ENCODE measurements at regions not wholly inside any gene's neighbourhood (a gene's known extent, or its start where the extent isn't known, plus 50 kb on each side); places are given as distances from the start of the nearest gene placed in this dataset.

DNA sequence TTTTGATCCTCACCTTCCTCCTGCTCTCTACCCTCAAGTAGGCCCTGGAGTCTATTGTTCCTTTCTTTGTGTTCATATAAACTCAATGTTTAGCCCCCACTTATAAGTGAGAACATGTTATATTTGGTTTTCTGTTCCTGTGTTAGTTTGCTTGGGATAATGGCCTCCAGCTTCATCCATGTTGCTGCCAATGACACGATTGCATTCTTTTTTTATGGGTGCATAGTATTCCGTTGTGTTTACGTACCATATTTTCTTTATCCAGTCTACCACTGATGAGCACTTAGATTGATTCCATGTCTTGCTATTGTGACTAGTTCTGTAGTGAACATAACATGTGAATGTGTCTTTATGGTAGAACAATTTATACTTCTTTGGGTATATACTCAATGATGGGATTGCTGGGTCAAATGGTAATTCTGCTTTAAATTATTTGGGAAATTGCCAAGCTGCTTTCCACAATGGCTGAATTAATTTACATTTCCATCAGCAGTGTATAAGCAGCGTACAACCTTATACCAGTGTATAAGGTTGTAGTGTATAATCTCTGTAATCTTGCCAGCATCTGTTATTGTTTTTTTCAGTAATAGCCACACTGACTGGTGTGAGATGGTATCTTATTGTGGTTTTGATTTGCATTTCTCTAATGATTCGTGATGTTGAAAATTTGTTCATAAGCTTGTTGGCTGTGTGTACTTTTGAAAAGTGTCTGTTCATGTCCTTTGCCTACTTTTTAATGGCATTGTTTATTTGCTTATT is 288.9 kb downstream of the KCNRG start:
- Histone ChIP-seq H3K27me3 (ENCODE audit: insufficient read depth, low read length, poor library complexity) (no peaks in the 10 kb centered on the region), H4K8ac (ENCODE audit: low read depth, low read length) (no peak overlapping the region), H3K23ac (ENCODE audit: low read length) (no peak overlapping the region), H3K79me1 (ENCODE audit: low read length) (no peaks in the 10 kb centered on the region), H3K4me2 (ENCODE audit: low read length) (no peak overlapping the region), H3K36me3 (ENCODE audit: control insufficient read depth, insufficient read depth, low read length) (no peaks in the 10 kb centered on the region), H3K4me3 (ENCODE audit: low read length) (no peak overlapping the region), H2BK5ac (ENCODE audit: low read length) (no peak overlapping the region), H3K9ac (ENCODE audit: low read length) (no peak overlapping the region), H2BK120ac (ENCODE audit: low read depth, low read length) (no peak overlapping the region), H4K5ac (ENCODE audit: low read length) (no peak overlapping the region), H2AK5ac (ENCODE audit: low read length) (no peak overlapping the region), H3K4ac (ENCODE audit: low read depth, low read length) (no peak overlapping the region), H3K56ac (ENCODE audit: low read length) (no peak overlapping the region), H3K18ac (ENCODE audit: low read length) (no peak overlapping the region), H3K27ac (ENCODE audit: low read depth, low read length) (no peak overlapping the region), H3K4me1 (ENCODE audit: control insufficient read depth, low read depth, low read length) (no peaks in the 10 kb centered on the region), H2BK15ac (replicated peaks; ENCODE audit: low read depth) (no peak overlapping the region), H3K79me2 (ENCODE audit: control insufficient read depth, insufficient read depth, low read length) (no peaks in the 10 kb centered on the region)
- WGBS (ENCODE audit: extremely low coverage, insufficient coverage, low lambda C conversion rate) = no CpG with 5 or more reads among the region's 5 CpGs
- no peak for DNase-seq

DNA sequence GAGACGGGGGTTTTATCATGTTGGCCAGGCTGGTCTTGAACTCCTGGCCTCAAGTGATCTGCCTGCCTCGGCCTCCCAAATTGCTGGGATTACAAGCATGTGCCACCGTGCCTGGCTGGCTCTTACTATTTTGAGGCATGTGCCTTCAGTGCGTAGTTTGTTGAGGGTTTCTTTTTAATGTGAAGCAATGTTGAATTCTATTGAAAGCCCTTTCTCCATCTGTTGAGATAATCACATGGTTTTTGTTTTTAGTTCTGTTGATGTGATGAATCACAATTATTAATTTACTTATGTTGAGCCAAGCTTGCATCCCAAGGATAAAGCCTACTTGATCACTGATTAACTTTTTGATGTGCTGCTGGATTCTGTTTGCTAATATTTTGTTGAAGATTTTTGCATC is 290.9 kb downstream of the KCNRG start:
- Histone ChIP-seq H2BK5ac (ENCODE audit: low read length) (no peak overlapping the region), H3K4me3 (ENCODE audit: low read length) (no peak overlapping the region), H3K4ac (ENCODE audit: low read depth, low read length) (no peak overlapping the region), H3K4me1 (ENCODE audit: control insufficient read depth, low read depth, low read length) (no peaks in the 10 kb centered on the region), H4K5ac (ENCODE audit: low read length) (no peak overlapping the region), H3K4me2 (ENCODE audit: low read length) (no peak overlapping the region), H2BK15ac (replicated peaks; ENCODE audit: low read depth) (no peak overlapping the region), H3K79me2 (ENCODE audit: control insufficient read depth, insufficient read depth, low read length) (no peaks in the 10 kb centered on the region), H4K8ac (ENCODE audit: low read depth, low read length) (no peak overlapping the region), H2BK120ac (ENCODE audit: low read depth, low read length) (no peak overlapping the region), H3K9ac (ENCODE audit: low read length) (no peak overlapping the region), H3K27ac (ENCODE audit: low read depth, low read length) (no peak overlapping the region), H3K23ac (ENCODE audit: low read length) (no peak overlapping the region), H3K18ac (ENCODE audit: low read length) (no peak overlapping the region), H3K79me1 (ENCODE audit: low read length) (no peaks in the 10 kb centered on the region), H2AK5ac (ENCODE audit: low read length) (no peak overlapping the region), H3K27me3 (ENCODE audit: insufficient read depth, low read length, poor library complexity) (no peaks in the 10 kb centered on the region), H3K56ac (ENCODE audit: low read length) (no peak overlapping the region), H3K36me3 (ENCODE audit: control insufficient read depth, insufficient read depth, low read length) (no peaks in the 10 kb centered on the region)
- no peak for DNase-seq
- no CpG with 5 or more reads among the region's 4 CpGs for WGBS (ENCODE audit: extremely low coverage, insufficient coverage, low lambda C conversion rate)

DNA sequence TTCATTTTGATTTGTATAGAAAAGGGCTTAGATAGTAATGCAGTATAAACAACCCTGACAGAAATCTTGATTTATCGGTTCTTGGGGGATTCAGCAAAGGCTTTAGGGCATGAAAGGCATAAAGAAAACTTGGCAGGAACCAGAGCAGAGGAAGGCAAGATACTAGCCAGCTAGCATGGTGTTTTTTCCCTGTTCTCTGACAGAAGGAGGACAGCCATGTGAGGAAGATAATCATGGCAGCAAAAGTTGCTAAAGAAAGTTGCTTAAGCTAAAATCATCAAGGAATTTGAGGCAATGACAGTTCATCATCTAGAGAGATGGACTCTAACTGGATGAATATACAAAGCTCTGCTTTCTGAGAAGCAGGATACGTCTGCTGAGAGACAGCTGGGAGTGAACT is 294.1 kb downstream of the KCNRG start:
- WGBS (ENCODE audit: extremely low coverage, insufficient coverage, low lambda C conversion rate) = no CpG with 5 or more reads among the region's 2 CpGs
- no peaks in the 10 kb centered on the region for H3K27me3 ChIP-seq (ENCODE audit: insufficient read depth, low read length, poor library complexity)
- no peaks in the 10 kb centered on the region for H3K36me3 ChIP-seq (ENCODE audit: control insufficient read depth, insufficient read depth, low read length)
- no peak overlapping the region for H3K27ac ChIP-seq (ENCODE audit: low read depth, low read length)
- no peak overlapping the region for H3K23ac ChIP-seq (ENCODE audit: low read length)
- H2BK120ac ChIP-seq (ENCODE audit: low read depth, low read length) = no peak overlapping the region
- H3K56ac ChIP-seq (ENCODE audit: low read length) = no peak overlapping the region
- H4K8ac ChIP-seq (ENCODE audit: low read depth, low read length) = no peak overlapping the region
- no peak overlapping the region for H2BK15ac ChIP-seq (replicated peaks; ENCODE audit: low read depth)
- no peak overlapping the region for H2BK5ac ChIP-seq (ENCODE audit: low read length)
- no peak overlapping the region for H3K4ac ChIP-seq (ENCODE audit: low read depth, low read length)
- H2AK5ac ChIP-seq (ENCODE audit: low read length) = no peak overlapping the region
- H3K79me2 ChIP-seq (ENCODE audit: control insufficient read depth, insufficient read depth, low read length) = no peaks in the 10 kb centered on the region
- no peak overlapping the region for H3K18ac ChIP-seq (ENCODE audit: low read length)
- no peak overlapping the region for H3K9ac ChIP-seq (ENCODE audit: low read length)
- no peak for DNase-seq
- H4K5ac ChIP-seq (ENCODE audit: low read length) = no peak overlapping the region
- no peaks in the 10 kb centered on the region for H3K4me1 ChIP-seq (ENCODE audit: control insufficient read depth, low read depth, low read length)
- no peak overlapping the region for H3K4me2 ChIP-seq (ENCODE audit: low read length)
- H3K4me3 ChIP-seq (ENCODE audit: low read length) = no peak overlapping the region
- no peaks in the 10 kb centered on the region for H3K79me1 ChIP-seq (ENCODE audit: low read length)

DNA sequence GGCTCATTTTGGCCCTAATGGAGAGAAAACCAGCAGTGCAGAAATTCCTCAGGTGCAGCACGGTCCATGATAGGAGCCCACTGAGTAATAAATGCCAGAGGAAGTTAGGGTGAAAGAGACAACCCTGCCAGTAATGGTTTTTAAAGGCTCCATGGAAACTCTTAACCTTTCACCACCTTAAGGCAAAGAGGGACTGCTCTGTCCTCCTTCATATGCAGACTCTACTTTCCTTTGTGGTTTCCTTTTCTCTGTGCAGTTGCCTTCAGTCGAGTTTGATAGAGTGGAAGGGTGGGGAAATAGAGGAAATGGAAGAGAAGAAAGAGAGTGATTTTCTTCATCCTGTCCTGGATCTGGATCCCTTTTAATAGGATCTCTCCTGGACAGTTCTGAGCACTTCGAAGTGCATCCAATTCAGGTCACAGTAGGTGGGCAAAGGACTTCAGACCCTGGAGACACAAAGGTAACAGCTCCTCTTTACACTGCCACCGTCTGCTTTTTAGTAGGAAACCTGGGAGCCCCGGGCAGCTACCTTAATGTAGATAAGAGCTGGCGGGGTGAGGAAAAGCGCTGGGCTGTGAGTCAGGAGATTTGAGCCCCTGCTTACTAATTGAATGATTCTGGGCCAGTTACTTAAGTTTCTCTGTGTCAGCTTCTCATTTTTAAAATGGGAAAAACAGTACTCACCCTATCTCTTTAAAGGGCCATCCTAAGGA is 294.8 kb downstream of the KCNRG start:
- Histone ChIP-seq H2BK15ac (replicated peaks; ENCODE audit: low read depth) (no peak overlapping the region), H3K4me2 (ENCODE audit: low read length) (no peak overlapping the region), H2BK5ac (ENCODE audit: low read length) (no peak overlapping the region), H3K4me3 (ENCODE audit: low read length) (no peak overlapping the region), H3K79me1 (ENCODE audit: low read length) (no peaks in the 10 kb centered on the region), H3K18ac (ENCODE audit: low read length) (no peak overlapping the region), H3K4me1 (ENCODE audit: control insufficient read depth, low read depth, low read length) (no peaks in the 10 kb centered on the region), H4K5ac (ENCODE audit: low read length) (no peak overlapping the region), H3K56ac (ENCODE audit: low read length) (no peak overlapping the region), H3K9ac (ENCODE audit: low read length) (no peak overlapping the region), H3K27ac (ENCODE audit: low read depth, low read length) (no peak overlapping the region), H3K4ac (ENCODE audit: low read depth, low read length) (no peak overlapping the region), H3K79me2 (ENCODE audit: control insufficient read depth, insufficient read depth, low read length) (no peaks in the 10 kb centered on the region), H3K23ac (ENCODE audit: low read length) (no peak overlapping the region), H2BK120ac (ENCODE audit: low read depth, low read length) (no peak overlapping the region), H3K36me3 (ENCODE audit: control insufficient read depth, insufficient read depth, low read length) (no peaks in the 10 kb centered on the region), H2AK5ac (ENCODE audit: low read length) (no peak overlapping the region), H4K8ac (ENCODE audit: low read depth, low read length) (no peak overlapping the region), H3K27me3 (ENCODE audit: insufficient read depth, low read length, poor library complexity) (no peaks in the 10 kb centered on the region)
- WGBS (ENCODE audit: extremely low coverage, insufficient coverage, low lambda C conversion rate) = no CpG with 5 or more reads among the region's 7 CpGs
- peak; percentile 60 for DNase-seq

DNA sequence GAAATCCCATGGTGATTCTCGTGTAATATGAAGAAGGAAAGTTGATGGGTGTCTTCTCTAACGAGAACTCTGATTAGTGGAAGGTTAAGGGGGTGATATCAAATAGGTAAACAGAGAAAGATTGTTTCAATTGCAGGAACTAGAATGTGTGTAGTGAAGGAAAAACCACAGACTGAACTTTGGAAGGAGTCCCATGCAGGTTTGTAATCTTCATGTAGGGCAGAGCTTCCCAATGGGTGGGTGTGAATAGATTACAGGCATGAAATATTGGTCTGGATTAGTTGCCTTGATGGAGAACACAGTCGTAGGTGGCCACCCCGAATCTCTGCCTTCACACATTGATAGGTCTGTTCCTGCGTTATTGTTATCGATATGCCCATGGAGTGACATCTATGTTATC is 295.5 kb downstream of the KCNRG start:
- no peak overlapping the region for H4K8ac ChIP-seq (ENCODE audit: low read depth, low read length)
- H2AK5ac ChIP-seq (ENCODE audit: low read length) = no peak overlapping the region
- H3K9ac ChIP-seq (ENCODE audit: low read length) = no peak overlapping the region
- no CpG with 5 or more reads among the region's 6 CpGs for WGBS (ENCODE audit: extremely low coverage, insufficient coverage, low lambda C conversion rate)
- no peak overlapping the region for H3K27ac ChIP-seq (ENCODE audit: low read depth, low read length)
- no peaks in the 10 kb centered on the region for H3K4me1 ChIP-seq (ENCODE audit: control insufficient read depth, low read depth, low read length)
- no peak overlapping the region for H3K18ac ChIP-seq (ENCODE audit: low read length)
- H3K4me2 ChIP-seq (ENCODE audit: low read length) = no peak overlapping the region
- no peak overlapping the region for H2BK15ac ChIP-seq (replicated peaks; ENCODE audit: low read depth)
- H3K4ac ChIP-seq (ENCODE audit: low read depth, low read length) = no peak overlapping the region
- H2BK5ac ChIP-seq (ENCODE audit: low read length) = no peak overlapping the region
- no peaks in the 10 kb centered on the region for H3K36me3 ChIP-seq (ENCODE audit: control insufficient read depth, insufficient read depth, low read length)
- no peak overlapping the region for H4K5ac ChIP-seq (ENCODE audit: low read length)
- no peaks in the 10 kb centered on the region for H3K79me2 ChIP-seq (ENCODE audit: control insufficient read depth, insufficient read depth, low read length)
- no peak overlapping the region for H3K23ac ChIP-seq (ENCODE audit: low read length)
- no peak for DNase-seq
- H2BK120ac ChIP-seq (ENCODE audit: low read depth, low read length) = no peak overlapping the region
- no peaks in the 10 kb centered on the region for H3K27me3 ChIP-seq (ENCODE audit: insufficient read depth, low read length, poor library complexity)
- no peaks in the 10 kb centered on the region for H3K79me1 ChIP-seq (ENCODE audit: low read length)
- no peak overlapping the region for H3K56ac ChIP-seq (ENCODE audit: low read length)
- H3K4me3 ChIP-seq (ENCODE audit: low read length) = no peak overlapping the region
